Neural progenitor cell (in vitro differentiated cells): ENCODE measurements at regions not wholly inside any gene's neighbourhood (a gene's known extent, or its start where the extent isn't known, plus 50 kb on each side); places are given as distances from the start of the nearest gene placed in this dataset.
A peak's percentile ranks its signal among the peaks of the same experiment; 100 is the strongest.

ENCODE experiments used
- DNase-seq: peaks from one replicate; pipeline ENCODE4 v3.0.0-alpha.2; 2016; ENCODE audit warnings: low spot score
- H2AFZ ChIP-seq: fragments of 200-600 bp; sonication (generic); replicated peaks from 2 replicates; pipeline ENCODE4 v1.6.1; 2016; ENCODE audit warnings: antibody characterized with exemption
- H3F3A ChIP-seq: fragments of 200-600 bp; sonication (generic); 2 replicates; pipeline ENCODE4 v1.6.1; 2016; ENCODE audit warnings: antibody characterized with exemption, low read depth
- H3K27ac ChIP-seq: fragments of 200-600 bp; sonication (generic); 2 replicates; pipeline ENCODE4 v1.5.1; 2016; ENCODE audit warnings: mild to moderate bottlenecking
- H3K27me3 ChIP-seq: fragments of 200-600 bp; sonication (generic); 2 replicates; pipeline ENCODE4 v1.6.1; 2016; ENCODE audit warnings: mild to moderate bottlenecking, moderate library complexity
- H3K36me3 ChIP-seq: fragments of 200-600 bp; sonication (generic); 2 replicates; pipeline ENCODE4 v1.5.1; 2016
- H3K4me1 ChIP-seq: fragments of 200-600 bp; sonication (generic); 2 replicates; pipeline ENCODE4 v1.6.1; 2016; ENCODE audit warnings: mixed run types
- H3K4me2 ChIP-seq: fragments of 200-600 bp; sonication (generic); 2 replicates; pipeline ENCODE4 v1.6.1; 2016
- H3K4me3 ChIP-seq: fragments of 200-600 bp; sonication (generic); 2 replicates; pipeline ENCODE4 v1.5.1; 2016
- H3K79me2 ChIP-seq: fragments of 200-600 bp; sonication (generic); 2 replicates; pipeline ENCODE4 v1.6.1; 2016; ENCODE audit warnings: low read depth
- H3K9ac ChIP-seq: fragments of 200-600 bp; sonication (generic); 2 replicates; pipeline ENCODE4 v1.6.1; 2016
- H3K9me3 ChIP-seq: fragments of 200-600 bp; sonication (generic); 2 replicates; pipeline ENCODE4 v1.5.1; 2016; ENCODE audit warnings: low read depth
- H4K20me1 ChIP-seq: fragments of 200-600 bp; sonication (generic); 2 replicates; pipeline ENCODE4 v1.6.1; 2016; ENCODE audit warnings: low read depth
- H3K27ac Mint-ChIP-seq: 3 replicates; pipeline ENCODE4 v1.8.0; 2021; ENCODE audit warnings: mixed read lengths
- H3K27me3 Mint-ChIP-seq: 2 replicates; pipeline ENCODE4 v1.8.0; 2022; ENCODE audit warnings: low read depth, mild to moderate bottlenecking, inconsistent platforms, moderate library complexity, mixed read lengths; ENCODE audit not compliant: insufficient read depth
- H3K36me3 Mint-ChIP-seq: 3 replicates; pipeline ENCODE4 v1.8.0; 2021; ENCODE audit warnings: mixed read lengths
- H3K4me1 Mint-ChIP-seq: 3 replicates; pipeline ENCODE4 v1.8.0; 2021; ENCODE audit warnings: mixed read lengths
- H3K4me3 Mint-ChIP-seq: 3 replicates; pipeline ENCODE4 v1.8.0; 2021; ENCODE audit warnings: mild to moderate bottlenecking, moderate library complexity, mixed read lengths
- H3K9me3 Mint-ChIP-seq: 3 replicates; pipeline ENCODE4 v1.8.0; 2020; ENCODE audit warnings: mixed read lengths
- EZH2 ChIP-seq: fragments of 200-600 bp; sonication (generic); IDR thresholded peaks from 2 replicates; pipeline ENCODE4 v1.6.1; 2017; ENCODE audit warnings: antibody characterized with exemption, mild to moderate bottlenecking, moderate library complexity
- EZH2phosphoT487 ChIP-seq: fragments of 200-600 bp; sonication (generic); IDR thresholded peaks from 2 replicates; pipeline ENCODE4 v1.6.1; 2017; ENCODE audit warnings: antibody characterized with exemption
- TF ChIP-seq, protein P1 (sequence below): fragments of 200-600 bp; sonication (generic); IDR thresholded peaks from 2 replicates; pipeline ENCODE4 v1.5.1; 2017; ENCODE audit warnings: antibody characterized with exemption, mild to moderate bottlenecking

- Histone ChIP-seq H3K79me2 (no peaks in the 10 kb centered on the region), H3F3A (no peaks in the 10 kb centered on the region), H2AFZ (no peak overlapping the region), H3K9me3 (no peaks in the 10 kb centered on the region), H3K4me2 (no peak overlapping the region), H3K36me3 (no peaks in the 10 kb centered on the region), H3K27ac (no peak overlapping the region), H3K4me1 (no peaks in the 10 kb centered on the region), H3K9ac (no peak overlapping the region), H3K4me3 (no peak overlapping the region), H4K20me1 (no peaks in the 10 kb centered on the region), H3K27me3 (no peaks in the 10 kb centered on the region)
- H3K4me1 Mint-ChIP-seq: peaks cover 15% of the 10 kb centered on the region
- peaks cover 4% of the 10 kb centered on the region for H3K27me3 Mint-ChIP-seq
- H3K27ac Mint-ChIP-seq: no peak overlapping the region
- TF ChIP-seq, protein P1, sequence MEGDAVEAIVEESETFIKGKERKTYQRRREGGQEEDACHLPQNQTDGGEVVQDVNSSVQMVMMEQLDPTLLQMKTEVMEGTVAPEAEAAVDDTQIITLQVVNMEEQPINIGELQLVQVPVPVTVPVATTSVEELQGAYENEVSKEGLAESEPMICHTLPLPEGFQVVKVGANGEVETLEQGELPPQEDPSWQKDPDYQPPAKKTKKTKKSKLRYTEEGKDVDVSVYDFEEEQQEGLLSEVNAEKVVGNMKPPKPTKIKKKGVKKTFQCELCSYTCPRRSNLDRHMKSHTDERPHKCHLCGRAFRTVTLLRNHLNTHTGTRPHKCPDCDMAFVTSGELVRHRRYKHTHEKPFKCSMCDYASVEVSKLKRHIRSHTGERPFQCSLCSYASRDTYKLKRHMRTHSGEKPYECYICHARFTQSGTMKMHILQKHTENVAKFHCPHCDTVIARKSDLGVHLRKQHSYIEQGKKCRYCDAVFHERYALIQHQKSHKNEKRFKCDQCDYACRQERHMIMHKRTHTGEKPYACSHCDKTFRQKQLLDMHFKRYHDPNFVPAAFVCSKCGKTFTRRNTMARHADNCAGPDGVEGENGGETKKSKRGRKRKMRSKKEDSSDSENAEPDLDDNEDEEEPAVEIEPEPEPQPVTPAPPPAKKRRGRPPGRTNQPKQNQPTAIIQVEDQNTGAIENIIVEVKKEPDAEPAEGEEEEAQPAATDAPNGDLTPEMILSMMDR: no peak
- TF ChIP-seq EZH2: no peak
- no peak for TF ChIP-seq EZH2phosphoT487
- no peak for DNase-seq
- H3K4me3 Mint-ChIP-seq: no peak overlapping the region
- H3K9me3 Mint-ChIP-seq: peaks cover 6% of the 10 kb centered on the region
- H3K36me3 Mint-ChIP-seq: peaks cover 3% of the 10 kb centered on the region
These were observed 254.6 kb downstream of the HS3ST3A1 start for GRCh38 chr17:13346996-13347762.

- Histone ChIP-seq H3K27ac (no peak overlapping the region), H4K20me1 (no peaks in the 10 kb centered on the region), H3K4me1 (no peaks in the 10 kb centered on the region), H3K4me2 (no peak overlapping the region), H3K9me3 (no peaks in the 10 kb centered on the region), H3F3A (no peaks in the 10 kb centered on the region), H3K79me2 (no peaks in the 10 kb centered on the region), H2AFZ (peak overlapping the region; percentile 6), H3K9ac (no peak overlapping the region), H3K36me3 (no peaks in the 10 kb centered on the region), H3K27me3 (no peaks in the 10 kb centered on the region), H3K4me3 (no peak overlapping the region)
- Mint-ChIP-seq H3K27ac (no peak overlapping the region), H3K4me3 (no peak overlapping the region), H3K36me3 (peaks cover 3% of the 10 kb centered on the region), H3K27me3 (peaks cover 4% of the 10 kb centered on the region), H3K4me1 (peaks cover 15% of the 10 kb centered on the region), H3K9me3 (peaks cover 6% of the 10 kb centered on the region)
- TF ChIP-seq EZH2 (no peak), EZH2phosphoT487 (no peak)
- TF ChIP-seq, protein P1: no peak
- no peak for DNase-seq
These were observed 255.1 kb downstream of the HS3ST3A1 start for GRCh38 chr17:13346592-13346991.

DNA sequence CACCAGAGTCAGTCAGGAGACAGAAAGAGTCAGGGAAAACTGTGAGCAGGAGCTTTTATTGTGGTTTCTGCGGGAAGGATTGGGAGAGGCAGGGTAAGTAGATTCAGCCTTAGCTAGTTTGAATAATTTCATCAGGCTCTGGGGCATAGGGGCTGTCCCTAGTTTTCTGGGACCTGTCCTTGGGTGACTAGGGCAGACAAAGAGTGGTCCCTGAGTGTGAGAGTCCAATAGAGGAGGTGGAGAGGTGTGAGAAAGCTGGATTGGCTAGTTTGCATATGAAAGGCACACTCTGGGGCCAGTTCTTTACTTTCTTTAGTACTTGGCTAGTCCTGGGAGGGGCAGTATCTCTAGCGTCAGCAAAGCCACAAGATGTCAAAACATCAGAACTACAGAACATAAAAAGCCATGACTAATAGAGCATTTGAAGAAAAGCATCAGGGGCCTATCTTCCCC is 255.6 kb downstream of the HS3ST3A1 start:
- Histone ChIP-seq H3K9ac (no peak overlapping the region), H3F3A (no peaks in the 10 kb centered on the region), H3K27ac (no peak overlapping the region), H3K4me2 (no peak overlapping the region), H3K79me2 (no peaks in the 10 kb centered on the region), H3K4me1 (no peaks in the 10 kb centered on the region), H3K36me3 (no peaks in the 10 kb centered on the region), H2AFZ (peak overlapping the region; percentile 6), H4K20me1 (no peaks in the 10 kb centered on the region), H3K4me3 (no peak overlapping the region), H3K27me3 (no peaks in the 10 kb centered on the region), H3K9me3 (no peaks in the 10 kb centered on the region)
- Mint-ChIP-seq H3K27me3 (peaks cover 4% of the 10 kb centered on the region), H3K4me3 (no peak overlapping the region), H3K27ac (peak overlapping the region; percentile 34), H3K9me3 (peaks cover 6% of the 10 kb centered on the region), H3K36me3 (peaks cover 3% of the 10 kb centered on the region), H3K4me1 (peaks cover 15% of the 10 kb centered on the region)
- TF ChIP-seq EZH2 (no peak), EZH2phosphoT487 (no peak)
- TF ChIP-seq, protein P1: no peak
- DNase-seq: no peak
